Smooth muscle cell (in vitro differentiated cells): ENCODE measurements at regions not wholly inside any gene's neighbourhood (a gene's known extent, or its start where the extent isn't known, plus 50 kb on each side); places are given as distances from the start of the nearest gene placed in this dataset.

Experiments used
- DNase-seq: peaks from one replicate; lab custom pipeline; 2025; ENCODE audit not compliant: unreplicated experiment; lab: John Stamatoyannopoulos, UW
- H2AFZ ChIP-seq: fragments of 200-600 bp; sonication (generic); 2 replicates; pipeline ENCODE4 v1.6.0; 2016; ENCODE audit warnings: antibody characterized with exemption, low read depth, mild to moderate bottlenecking
- H3F3A ChIP-seq: fragments of 200-600 bp; sonication (generic); 2 replicates; pipeline ENCODE4 v1.6.0; 2017; ENCODE audit warnings: antibody characterized with exemption, low read depth
- H3K27ac ChIP-seq: fragments of 200-600 bp; sonication (generic); 2 replicates; pipeline ENCODE4 v1.5.1; 2016; ENCODE audit warnings: low read depth, mild to moderate bottlenecking
- H3K27me3 ChIP-seq: fragments of 200-600 bp; sonication (generic); 2 replicates; pipeline ENCODE4 v1.6.1; 2016; ENCODE audit warnings: low read depth, mild to moderate bottlenecking
- H3K36me3 ChIP-seq: fragments of 200-600 bp; sonication (generic); 2 replicates; pipeline ENCODE4 v1.5.1; 2016; ENCODE audit warnings: low read depth
- H3K4me1 ChIP-seq: fragments of 200-600 bp; sonication (generic); 2 replicates; pipeline ENCODE4 v1.5.1; 2016; ENCODE audit warnings: low read depth
- H3K4me2 ChIP-seq: fragments of 200-600 bp; sonication (generic); 2 replicates; pipeline ENCODE4 v1.6.0; 2016; ENCODE audit warnings: mild to moderate bottlenecking
- H3K4me3 ChIP-seq: fragments of 200-600 bp; sonication (generic); 2 replicates; pipeline ENCODE4 v1.5.1; 2016; ENCODE audit warnings: mild to moderate bottlenecking
- H3K79me2 ChIP-seq: fragments of 200-600 bp; sonication (generic); 2 replicates; pipeline ENCODE4 v1.6.0; 2016; ENCODE audit warnings: low read depth, mild to moderate bottlenecking
- H3K9ac ChIP-seq: fragments of 200-600 bp; sonication (generic); 2 replicates; pipeline ENCODE4 v1.6.0; 2016; ENCODE audit warnings: low read depth
- H3K9me3 ChIP-seq: fragments of 200-600 bp; sonication (generic); replicated peaks from 2 replicates; pipeline ENCODE4 v1.5.1; 2016; ENCODE audit warnings: low read depth
- H4K20me1 ChIP-seq: fragments of 200-600 bp; sonication (generic); 2 replicates; pipeline ENCODE4 v1.6.0; 2016; ENCODE audit warnings: low read depth
- WGBS: methylation state at CpG from one replicate; pipeline ENCODE4 v1.1.7; 2016; ENCODE audit warnings: low lambda C conversion rate; 5-methylcytosine and 5-hydroxymethylcytosine counted together
- TF ChIP-seq, protein P1 (sequence below): fragments of 200-600 bp; sonication (generic); IDR thresholded peaks from 2 replicates; pipeline ENCODE4 v1.5.1; 2017; ENCODE audit warnings: borderline replicate concordance, mild to moderate bottlenecking, antibody characterized with exemption; ENCODE audit not compliant: insufficient read depth, poor library complexity, severe bottlenecking

DNA sequence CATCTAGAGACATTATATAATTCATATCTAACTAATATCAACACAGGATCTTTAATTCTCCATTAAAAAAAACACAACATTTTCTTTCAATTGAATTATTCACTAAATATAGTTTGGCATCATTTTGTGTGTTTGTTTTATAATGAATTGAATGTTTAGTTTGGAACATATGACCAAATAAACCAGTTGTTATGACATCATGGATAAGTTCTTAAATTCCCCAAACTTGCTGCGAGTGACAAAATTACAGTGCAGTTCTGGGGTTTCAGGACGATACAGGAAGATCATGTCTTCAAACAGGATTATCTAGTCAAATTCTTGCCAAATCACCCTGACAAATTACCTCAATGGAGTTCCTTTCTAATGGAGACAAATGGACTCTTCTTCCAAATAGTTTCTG, 473.6 kb downstream of the EPM2A start:
- DNase-seq: no peak
- TF ChIP-seq, protein P1, sequence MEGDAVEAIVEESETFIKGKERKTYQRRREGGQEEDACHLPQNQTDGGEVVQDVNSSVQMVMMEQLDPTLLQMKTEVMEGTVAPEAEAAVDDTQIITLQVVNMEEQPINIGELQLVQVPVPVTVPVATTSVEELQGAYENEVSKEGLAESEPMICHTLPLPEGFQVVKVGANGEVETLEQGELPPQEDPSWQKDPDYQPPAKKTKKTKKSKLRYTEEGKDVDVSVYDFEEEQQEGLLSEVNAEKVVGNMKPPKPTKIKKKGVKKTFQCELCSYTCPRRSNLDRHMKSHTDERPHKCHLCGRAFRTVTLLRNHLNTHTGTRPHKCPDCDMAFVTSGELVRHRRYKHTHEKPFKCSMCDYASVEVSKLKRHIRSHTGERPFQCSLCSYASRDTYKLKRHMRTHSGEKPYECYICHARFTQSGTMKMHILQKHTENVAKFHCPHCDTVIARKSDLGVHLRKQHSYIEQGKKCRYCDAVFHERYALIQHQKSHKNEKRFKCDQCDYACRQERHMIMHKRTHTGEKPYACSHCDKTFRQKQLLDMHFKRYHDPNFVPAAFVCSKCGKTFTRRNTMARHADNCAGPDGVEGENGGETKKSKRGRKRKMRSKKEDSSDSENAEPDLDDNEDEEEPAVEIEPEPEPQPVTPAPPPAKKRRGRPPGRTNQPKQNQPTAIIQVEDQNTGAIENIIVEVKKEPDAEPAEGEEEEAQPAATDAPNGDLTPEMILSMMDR: no peak
- Histone ChIP-seq H3F3A (no peaks in the 10 kb centered on the region), H4K20me1 (no peaks in the 10 kb centered on the region), H3K79me2 (no peaks in the 10 kb centered on the region), H2AFZ (no peak overlapping the region), H3K4me3 (no peak overlapping the region), H3K27ac (no peak overlapping the region), H3K36me3 (no peaks in the 10 kb centered on the region), H3K9me3 (no peaks in the 10 kb centered on the region), H3K4me1 (no peaks in the 10 kb centered on the region), H3K9ac (no peak overlapping the region), H3K4me2 (no peak overlapping the region), H3K27me3 (no peaks in the 10 kb centered on the region)
- 67% methylated on average over 2 of the region's 2 CpGs for WGBS

DNA sequence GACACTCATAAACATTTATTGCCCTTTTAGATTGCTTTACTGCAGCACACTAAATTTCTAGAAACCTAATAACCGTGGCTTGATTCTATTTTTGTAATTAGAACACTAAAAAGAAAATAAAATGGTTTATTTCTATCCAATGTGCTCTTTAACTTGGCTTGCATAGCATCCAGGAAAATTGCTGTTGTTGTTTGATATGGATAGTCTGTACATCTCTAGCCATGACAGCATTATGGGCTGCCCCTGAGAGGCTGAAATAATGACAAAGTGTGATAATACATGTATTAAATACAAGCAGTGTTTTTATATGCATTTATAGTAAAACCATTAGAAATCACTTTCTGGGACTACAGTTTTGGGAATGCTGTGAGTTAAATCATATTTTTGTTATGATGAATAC, 472.5 kb downstream of the EPM2A start:
- H3K4me3 ChIP-seq: no peak overlapping the region
- no peak overlapping the region for H3K4me2 ChIP-seq
- no peaks in the 10 kb centered on the region for H3K4me1 ChIP-seq
- no peak overlapping the region for H3K9ac ChIP-seq
- DNase-seq: no peak
- no peak overlapping the region for H3K27ac ChIP-seq
- no peaks in the 10 kb centered on the region for H3F3A ChIP-seq
- H3K9me3 ChIP-seq: no peaks in the 10 kb centered on the region
- no peaks in the 10 kb centered on the region for H3K27me3 ChIP-seq
- H3K79me2 ChIP-seq: no peaks in the 10 kb centered on the region
- no peaks in the 10 kb centered on the region for H4K20me1 ChIP-seq
- TF ChIP-seq, protein P1: no peak
- H2AFZ ChIP-seq: no peak overlapping the region
- WGBS: 90% methylated on average over 1 of the region's 1 CpG
- H3K36me3 ChIP-seq: no peaks in the 10 kb centered on the region

DNA sequence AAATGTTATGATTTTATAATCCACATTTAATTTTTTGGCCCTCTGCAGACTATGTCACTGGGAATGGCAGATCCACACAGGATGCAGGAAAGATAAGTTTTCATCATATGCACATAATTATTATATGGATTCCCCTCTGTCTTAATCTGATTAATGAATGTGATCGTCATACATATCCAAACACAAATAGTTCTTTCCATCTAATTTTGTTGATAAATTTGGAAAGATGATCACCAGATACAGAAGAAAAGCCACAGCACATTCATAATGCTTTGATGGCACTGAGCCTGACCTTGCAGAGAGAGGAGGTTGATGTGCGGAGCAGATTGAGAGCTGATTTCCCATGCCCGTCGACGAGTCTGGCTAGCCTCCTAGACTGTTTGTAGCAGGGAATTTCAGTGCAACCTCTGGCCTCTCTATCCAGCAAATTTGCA, 471.5 kb downstream of the EPM2A start:
- Histone ChIP-seq H3K27me3 (no peaks in the 10 kb centered on the region), H3K27ac (no peak overlapping the region), H3F3A (no peaks in the 10 kb centered on the region), H3K79me2 (no peaks in the 10 kb centered on the region), H2AFZ (no peak overlapping the region), H3K9me3 (no peaks in the 10 kb centered on the region), H4K20me1 (no peaks in the 10 kb centered on the region), H3K4me3 (no peak overlapping the region), H3K9ac (no peak overlapping the region), H3K4me2 (no peak overlapping the region), H3K4me1 (no peaks in the 10 kb centered on the region), H3K36me3 (no peaks in the 10 kb centered on the region)
- no peak for DNase-seq
- TF ChIP-seq, protein P1: no peak
- WGBS: 80% methylated on average over 5 of the region's 5 CpGs

DNA sequence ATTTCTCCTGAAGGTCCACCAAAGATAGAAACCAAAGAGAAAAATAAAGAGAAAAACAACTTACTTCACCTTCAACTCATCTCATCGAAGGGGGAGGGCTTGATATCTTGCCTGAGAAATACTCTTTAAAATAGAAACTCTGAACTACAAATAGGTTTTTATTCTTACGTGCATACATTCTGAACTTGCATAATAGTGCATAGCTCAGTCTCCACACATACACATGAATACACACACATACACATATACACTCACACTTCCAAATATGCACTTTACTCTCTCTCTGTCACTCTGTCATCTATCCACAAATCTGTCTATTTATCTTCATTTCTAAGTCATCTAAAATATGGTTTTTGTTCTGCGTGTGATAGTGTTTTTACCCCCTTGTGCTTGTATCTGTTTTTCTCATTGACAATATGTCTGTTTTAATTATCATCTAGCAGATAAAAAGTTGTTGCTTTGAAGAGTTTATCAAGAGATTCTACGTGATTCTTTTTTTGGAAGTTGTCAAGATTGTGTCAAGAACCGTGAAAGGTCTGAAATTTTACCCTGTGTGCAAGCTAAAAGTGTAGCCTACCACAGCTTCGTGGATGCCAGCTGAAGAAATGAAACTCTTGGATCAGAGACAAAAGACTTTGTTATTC, 468.8 kb downstream of the EPM2A start:
- Histone ChIP-seq H3K4me1 (no peaks in the 10 kb centered on the region), H3K27ac (no peak overlapping the region), H3K27me3 (no peaks in the 10 kb centered on the region), H3K79me2 (no peaks in the 10 kb centered on the region), H3K4me2 (no peak overlapping the region), H3F3A (no peaks in the 10 kb centered on the region), H3K4me3 (no peak overlapping the region), H4K20me1 (no peaks in the 10 kb centered on the region), H3K36me3 (no peaks in the 10 kb centered on the region), H2AFZ (no peak overlapping the region), H3K9me3 (no peaks in the 10 kb centered on the region), H3K9ac (no peak overlapping the region)
- TF ChIP-seq, protein P1: no peak
- WGBS: 88% methylated on average over 6 of the region's 6 CpGs
- no peak for DNase-seq
